HCT116 (cell line): ENCODE measurements at regions not wholly inside any gene's neighbourhood (a gene's known extent, or its start where the extent isn't known, plus 50 kb on each side); places are given as distances from the start of the nearest gene placed in this dataset.

Source experiments
- ATAC-seq: fragments of 200-7000 bp; cut with Tn5 transposase; 2 replicates; pipeline ENCODE4 v1.9.1; 2020; ENCODE audit warnings: mild to moderate bottlenecking, moderate library complexity
- BruUV-seq: library from RNA; stranded (reverse); fragments of 400-500 nt; replicated peaks from 2 replicates; lab custom pipeline; 2021; lab: Mats Ljungman, UMichigan
- CTCF ChIA-PET: fragments of 300-600 bp; sonication (Branson Sonifier 250); formaldehyde crosslinking; loops from one replicate; lab custom pipeline; 2021; ENCODE audit warnings: antibody characterized with exemption; lab: Charles Lee
- POLR2A ChIA-PET: fragments of 300-600, 350-600 bp; sonication (Branson Sonifier 250); formaldehyde crosslinking; loops from one replicate; lab custom pipeline; 2021; ENCODE audit warnings: antibody characterized with exemption; lab: Charles Lee
- RAD21 ChIA-PET, 2 experiments: fragments of 300-600 bp; sonication (Branson Sonifier 250); formaldehyde crosslinking; loops; one replicate each; lab custom pipeline; 2023; ENCODE audit warnings: low total read pairs in 2 of 2; ENCODE audit not compliant: uncharacterized antibody in 2 of 2, unreplicated experiment in 2 of 2, low non-redundant PET in 1 of 2; lab: Charles Lee
- DNase-seq: peaks from one replicate; pipeline ENCODE4 v3.0.0-alpha.2; 2010; ENCODE audit warnings: low read depth, low spot score
- H2AFZ ChIP-seq: fragments of 200-600 bp; shearing (Covaris generic), sonication (generic); 2 replicates; pipeline ENCODE4 v1.6.1; 2017; ENCODE audit warnings: low read depth, mixed run types, mixed read lengths, antibody characterized with exemption, low read length; ENCODE audit not compliant: poor library complexity, severe bottlenecking
- H3K27ac ChIP-seq: 2 replicates; pipeline ENCODE4 v1.5.1; 2012; ENCODE audit warnings: low read depth, low read length
- H3K27me3 ChIP-seq: fragments of 200-600 bp; sonication (generic); 2 replicates; pipeline ENCODE4 v1.6.1; 2016; ENCODE audit warnings: mixed run types, low read length, mixed read lengths; ENCODE audit not compliant: insufficient read depth
- H3K36me3 ChIP-seq, 2 experiments: fragments of 200-500 bp in 1 of 2; fragments of 200-600 bp in 1 of 2; sonication (Bioruptor generic) in 1 of 2; sonication (generic) in 1 of 2; 2 replicates each; pipeline versions ENCODE4 v1.5.1 to v1.6.1; 2014 to 2016; ENCODE audit warnings: low read length in 2 of 2, inconsistent platforms in 1 of 2, mixed read lengths in 1 of 2, mixed run types in 1 of 2; ENCODE audit not compliant: insufficient read depth in 2 of 2, control insufficient read depth in 1 of 2
- H3K4me1 ChIP-seq, 2 experiments: fragments of 200-600 bp in 1 of 2; sonication (generic) in 1 of 2; 2 replicates each; pipeline versions ENCODE4 v1.5.1 to v1.6.1; 2012 to 2017; ENCODE audit warnings: low read length in 2 of 2, inconsistent platforms in 1 of 2, mild to moderate bottlenecking in 1 of 2, mixed read lengths in 1 of 2, mixed run types in 1 of 2, moderate library complexity in 1 of 2; ENCODE audit not compliant: insufficient read depth in 2 of 2, control insufficient read depth in 1 of 2
- H3K4me2 ChIP-seq: fragments of 200-600 bp; sonication (generic); 2 replicates; pipeline ENCODE4 v1.6.1; 2017; ENCODE audit warnings: mixed run types, low read length, mixed read lengths
- H3K4me3 ChIP-seq, 2 experiments: fragments of 200-600 bp in 1 of 2; sonication (generic) in 1 of 2; replicated peaks in 1 of 2; 2 replicates each; pipeline ENCODE4 v1.5.1; 2011 to 2016; ENCODE audit warnings: low read length in 2 of 2, control low read depth in 1 of 2, low read depth in 1 of 2, mild to moderate bottlenecking in 1 of 2, mixed read lengths in 1 of 2, mixed run types in 1 of 2
- H3K79me2 ChIP-seq: fragments of 200-600 bp; sonication (generic); 2 replicates; pipeline ENCODE4 v1.6.1; 2017; ENCODE audit warnings: mild to moderate bottlenecking, mixed run types, low read length, moderate library complexity, mixed read lengths; ENCODE audit not compliant: insufficient read depth
- H3K9ac ChIP-seq: fragments of 200-600 bp; sonication (generic); 2 replicates; pipeline ENCODE4 v1.6.1; 2016; ENCODE audit warnings: low read length, mixed read lengths
- H3K9me2 ChIP-seq: fragments of 200-600 bp; sonication (generic), shearing (Covaris generic); 2 replicates; pipeline ENCODE4 v1.6.1; 2017; ENCODE audit warnings: mixed run types, mild to moderate bottlenecking, moderate library complexity; ENCODE audit not compliant: insufficient read depth
- H3K9me3 ChIP-seq, 2 experiments: fragments of 200-500 bp in 1 of 2; fragments of 200-600 bp in 1 of 2; sonication (Bioruptor generic) in 1 of 2; sonication (generic) in 1 of 2; 2 replicates each; pipeline ENCODE4 v1.6.1; 2014 to 2017; ENCODE audit warnings: low read length in 2 of 2, mixed read lengths in 2 of 2, inconsistent platforms in 1 of 2, low read depth in 1 of 2, mild to moderate bottlenecking in 1 of 2, mixed run types in 1 of 2, moderate library complexity in 1 of 2; ENCODE audit not compliant: control insufficient read depth in 1 of 2, insufficient read depth in 1 of 2
- H4K20me1 ChIP-seq: fragments of 200-600 bp; sonication (generic), shearing (Covaris generic); 2 replicates; pipeline ENCODE4 v1.6.1; 2017; ENCODE audit warnings: mixed run types, mild to moderate bottlenecking, moderate library complexity; ENCODE audit not compliant: insufficient read depth
- CEBPB ChIP-seq: IDR thresholded peaks from 2 replicates; pipeline ENCODE4 v1.6.1; 2012; ENCODE audit warnings: low read depth
- EGR1 ChIP-seq: IDR thresholded peaks from 2 replicates; pipeline ENCODE4 v1.6.1; 2012; ENCODE audit warnings: low read depth
- POLR2A ChIP-seq: IDR thresholded peaks from 2 replicates; pipeline ENCODE4 v1.7.0; 2011; ENCODE audit warnings: borderline replicate concordance; ENCODE audit not compliant: insufficient read depth, insufficient read length; ENCODE audit errors: extremely low read depth
- RAD21 ChIP-seq: IDR thresholded peaks from 2 replicates; pipeline ENCODE4 v1.6.1; 2012; ENCODE audit warnings: low read depth, mild to moderate bottlenecking
- REST ChIP-seq: IDR thresholded peaks from 2 replicates; pipeline ENCODE4 v1.6.1; 2012; ENCODE audit warnings: low read depth
- SIN3A ChIP-seq: IDR thresholded peaks from 2 replicates; pipeline ENCODE4 v1.6.1; 2012; ENCODE audit warnings: low read depth
- TCF7L2 ChIP-seq: IDR thresholded peaks from 2 replicates; pipeline ENCODE4 v1.7.0; 2011; ENCODE audit warnings: borderline replicate concordance, inconsistent platforms; ENCODE audit not compliant: insufficient read depth, insufficient read length; ENCODE audit errors: extremely low read depth
- ZBTB33 ChIP-seq: IDR thresholded peaks from 2 replicates; pipeline ENCODE4 v1.6.1; 2011; ENCODE audit warnings: mild to moderate bottlenecking, low read length, moderate library complexity; ENCODE audit not compliant: insufficient replicate concordance; ENCODE audit errors: extremely low read depth
- ZFX ChIP-seq: fragments of 450-650 bp; IDR thresholded peaks from 2 replicates; pipeline ENCODE4 v1.6.1; 2017
- intact Hi-C: fragments of 100-400 bp; cut with micrococcal nuclease; formaldehyde crosslinking; loops from 2 replicates; pipeline ENCODE4 v1.10.0; 2022

GRCh38 chr1:232511172-232511571, 118.8 kb downstream of the SIPA1L2 start:
- Histone ChIP-seq H3K9me3 (no peaks in the 10 kb centered on the region), H3K4me2 (no peak overlapping the region), H3K79me2 (0 out of 2 replicates have a peak, but pooled peaks cover 2% of the 10 kb centered on the region), H3K4me3 (no peak overlapping the region), H3K9me2 (no peaks in the 10 kb centered on the region), H3K36me3 (no peaks in the 10 kb centered on the region), H4K20me1 (no peaks in the 10 kb centered on the region), H3K27me3 (no peaks in the 10 kb centered on the region), H3K27ac (no peak overlapping the region), H3K9ac (no peak overlapping the region), H3K4me1 (no peaks in the 10 kb centered on the region), H2AFZ (no peak overlapping the region)
- POLR2A ChIA-PET = interaction anchor here (1.1 kb wide), 1 partner anchor 33 kb away, joined by 3 read pairs; no protein-coding TSS in a partner anchor
- CTCF ChIA-PET = no interaction called here
- no peak for ATAC-seq
- intact Hi-C loops = no loop called here
- RAD21 ChIA-PET = no interaction called here
- BruUV-seq = no TSS peak
- no peak for DNase-seq
- TF ChIP-seq CEBPB (peak; percentile 59), REST (no peak)

GRCh38 chr1:232510367-232511110, 119.4 kb downstream of the SIPA1L2 start:
- Histone ChIP-seq H3K79me2 (0 out of 2 replicates have a peak, but pooled peaks cover 2% of the 10 kb centered on the region), H3K4me2 (no peak overlapping the region), H3K4me1 (no peaks in the 10 kb centered on the region), H4K20me1 (no peaks in the 10 kb centered on the region), H3K27me3 (no peaks in the 10 kb centered on the region), H3K9me3 (no peaks in the 10 kb centered on the region), H3K9ac (no peak overlapping the region), H3K36me3 (no peaks in the 10 kb centered on the region), H3K9me2 (no peaks in the 10 kb centered on the region), H2AFZ (no peak overlapping the region), H3K27ac (no peak overlapping the region), H3K4me3 (no peak overlapping the region)
- POLR2A ChIA-PET = interaction anchor here (1.1 kb wide), 1 partner anchor 33 kb away, joined by 3 read pairs; no protein-coding TSS in a partner anchor
- no peak for ATAC-seq
- RAD21 ChIA-PET = no interaction called here
- BruUV-seq = no TSS peak
- intact Hi-C loops = no loop called here
- DNase-seq = no peak
- CTCF ChIA-PET = no interaction called here
- TF ChIP-seq TCF7L2 (no peak), EGR1 (no peak), RAD21 (no peak), ZFX (no peak), SIN3A (no peak), REST (no peak), ZBTB33 (no peak), POLR2A (no peak)
